B cell (primary cell): ENCODE measurements at regions not wholly inside any gene's neighbourhood (a gene's known extent, or its start where the extent isn't known, plus 50 kb on each side); places are given as distances from the start of the nearest gene placed in this dataset.

Experiments used
- ATAC-seq: fragments of 200-7000 bp; cut with Tn5 transposase; one replicate; pipeline ENCODE4 v1.10.0; 2021; ENCODE audit warnings: low read depth, mild to moderate bottlenecking, moderate number of reproducible peaks, moderate library complexity
- CTCF ChIA-PET: fragments of 350-600 bp; sonication (Branson Sonifier 250); formaldehyde crosslinking; loops from one replicate; lab custom pipeline; 2021; ENCODE audit warnings: antibody characterized with exemption, inconsistent platforms; lab: Charles Lee
- POLR2A ChIA-PET: fragments of 350-600 bp; sonication (Branson Sonifier 250); formaldehyde crosslinking; loops from one replicate; lab custom pipeline; 2021; ENCODE audit warnings: antibody characterized with exemption; lab: Charles Lee
- DNase-seq: peaks from one replicate; pipeline ENCODE4 v3.0.0; 2013
- H2AFZ ChIP-seq: 2 replicates; pipeline ENCODE4 v1.6.1; 2012; ENCODE audit warnings: mild to moderate bottlenecking, low read depth, low read length; ENCODE audit not compliant: insufficient read depth, poor library complexity, severe bottlenecking
- H3K27ac ChIP-seq, 2 donors: 1 replicate in 1 of 2; 2 replicates in 1 of 2; pipeline ENCODE4 v1.5.1; 2012 to 2013; ENCODE audit warnings: low read length in 2 of 2, mild to moderate bottlenecking in 2 of 2, moderate library complexity in 1 of 2
- H3K27me3 ChIP-seq, 4 experiments: fragments of 200-600 bp in 1 of 4; sonication (generic) in 1 of 4; replicated peaks in 1 of 4; 1 replicate in 2 of 4; 2 replicates in 2 of 4; pipeline versions ENCODE4 v1.6.1 to v1.7.0; 2013 to 2016; ENCODE audit warnings: low read length in 3 of 4, mild to moderate bottlenecking in 2 of 4, mixed read lengths in 1 of 4, moderate library complexity in 1 of 4; ENCODE audit not compliant: insufficient read depth in 4 of 4, control insufficient read depth in 3 of 4; ENCODE audit errors: control extremely low read depth in 1 of 4
- H3K36me3 ChIP-seq, 2 experiments: replicated peaks in 1 of 2; 1 replicate in 1 of 2; 2 replicates in 1 of 2; pipeline versions ENCODE4 v1.6.1 to v1.7.1; 2013; ENCODE audit warnings: low read length in 1 of 2; ENCODE audit not compliant: insufficient read depth in 2 of 2, control insufficient read depth in 1 of 2; ENCODE audit errors: control extremely low read depth in 1 of 2, extremely low read depth in 1 of 2
- H3K4me1 ChIP-seq, 2 donors: fragments of 200-600 bp in 1 of 2; sonication (generic) in 1 of 2; 1 replicate in 1 of 2; 2 replicates in 1 of 2; pipeline versions ENCODE4 v1.5.1 to v1.6.1; 2013 to 2017; ENCODE audit warnings: low read length in 2 of 2; ENCODE audit not compliant: control insufficient read depth in 2 of 2, insufficient read depth in 2 of 2
- H3K4me2 ChIP-seq: replicated peaks from 2 replicates; pipeline ENCODE3; 2012; ENCODE audit warnings: mild to moderate bottlenecking, low read depth, low read length; ENCODE audit not compliant: poor library complexity, severe bottlenecking
- H3K4me3 ChIP-seq, 5 experiments: fragments of 200-600 bp in 1 of 5; sonication (generic) in 1 of 5; 1 replicate in 3 of 5; 2 replicates in 2 of 5; pipeline versions ENCODE4 v1.5.1 to v1.7.0; 2011 to 2016; ENCODE audit warnings: low read length in 4 of 5, mild to moderate bottlenecking in 4 of 5, low read depth in 2 of 5, control low read depth in 1 of 5, moderate library complexity in 1 of 5; ENCODE audit not compliant: insufficient read depth in 1 of 5; ENCODE audit errors: control extremely low read depth in 1 of 5, extremely low read depth in 1 of 5
- H3K79me2 ChIP-seq: fragments of 200-600 bp; sonication (generic); one replicate; pipeline ENCODE4 v1.6.0; 2016; ENCODE audit warnings: low read length; ENCODE audit not compliant: control insufficient read depth, insufficient read depth
- H3K9ac ChIP-seq: fragments of 200-600 bp; sonication (generic); 2 replicates; pipeline ENCODE4 v1.6.1; 2017; ENCODE audit warnings: mild to moderate bottlenecking, low read length, moderate library complexity
- H3K9me3 ChIP-seq, 3 donors: one replicate each; pipeline versions ENCODE4 v1.6.1 to v1.7.1; 2013; ENCODE audit warnings: low read length in 2 of 3; ENCODE audit not compliant: control insufficient read depth in 2 of 3, insufficient read depth in 1 of 3; ENCODE audit errors: control extremely low read depth in 1 of 3
- H4K20me1 ChIP-seq: 2 replicates; pipeline ENCODE4 v1.6.0; 2012; ENCODE audit warnings: mild to moderate bottlenecking, low read length; ENCODE audit not compliant: insufficient read depth, control insufficient read depth, poor library complexity, severe bottlenecking
- H3K27ac Mint-ChIP-seq: one replicate; pipeline ENCODE4 v1.8.0; 2021; ENCODE audit warnings: mixed read lengths
- H3K27me3 Mint-ChIP-seq: one replicate; pipeline ENCODE4 v1.8.0; 2021; ENCODE audit warnings: mixed read lengths
- H3K4me1 Mint-ChIP-seq: one replicate; pipeline ENCODE4 v1.8.0; 2021; ENCODE audit warnings: mixed read lengths
- H3K4me3 Mint-ChIP-seq: one replicate; pipeline ENCODE4 v1.8.0; 2021; ENCODE audit warnings: mixed read lengths
- H3K9me3 Mint-ChIP-seq: one replicate; pipeline ENCODE4 v1.8.0; 2022; ENCODE audit warnings: mixed read lengths; ENCODE audit not compliant: insufficient read depth
- EZH2 ChIP-seq: IDR thresholded peaks from 2 replicates; pipeline ENCODE4 v1.6.1; 2012; ENCODE audit warnings: borderline replicate concordance, low read depth, mild to moderate bottlenecking, moderate library complexity, low read length; ENCODE audit not compliant: insufficient read depth, poor library complexity, severe bottlenecking
- WGBS: methylation state at CpG from one replicate; pipeline ENCODE4 v1.1.5; 2013; ENCODE audit warnings: missing lambda C conversion rate; ENCODE audit not compliant: insufficient coverage; 5-methylcytosine and 5-hydroxymethylcytosine counted together
- intact Hi-C: fragments of 100-400 bp; cut with micrococcal nuclease; formaldehyde crosslinking; loops from one replicate; pipeline ENCODE4 v1.10.0; 2022
- TF ChIP-seq, protein P1 (sequence below): fragments of 200-600 bp; IDR thresholded peaks from one replicate; pipeline ENCODE4 v1.8.0; 2022; ENCODE audit warnings: antibody characterized with exemption, mild to moderate bottlenecking

GRCh38 chr18:73636355-73636754 is 511.3 kb downstream of the FBXO15 start:
- POLR2A ChIA-PET, result no interaction called here

DNA sequence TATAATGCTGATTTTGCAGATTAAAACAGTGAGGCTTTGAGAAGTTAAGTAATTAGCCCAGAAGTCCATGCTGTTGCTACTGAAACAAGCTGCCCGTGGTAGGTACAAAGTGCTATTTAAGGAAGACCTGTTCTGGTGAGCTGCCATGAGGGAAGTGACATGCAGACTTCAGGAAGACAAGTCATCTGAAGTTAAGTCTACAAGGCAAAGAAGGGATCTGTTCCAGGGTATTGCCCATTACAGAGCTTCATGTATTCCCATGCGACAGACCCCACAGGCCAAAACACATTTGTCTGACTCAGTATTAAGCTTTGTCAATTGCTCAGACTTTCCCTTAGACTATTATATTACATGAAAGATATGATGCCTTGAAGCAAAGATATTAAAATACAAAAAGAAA is 520.8 kb downstream of the FBXO15 start:
- Histone ChIP-seq H3K36me3 (no peaks in the 10 kb centered on the region), H4K20me1 (no peaks in the 10 kb centered on the region), H2AFZ (no peak overlapping the region), H3K27ac (no peak overlapping the region), H3K4me2 (no peak overlapping the region), H3K4me1 (no peaks in the 10 kb centered on the region), H3K27me3 (no peaks in the 10 kb centered on the region), H3K79me2 (no peaks in the 10 kb centered on the region), H3K4me3 (no peak overlapping the region), H3K9me3 (no peaks in the 10 kb centered on the region), H3K9ac (no peak overlapping the region)
- intact Hi-C loops, result no loop called here
- DNase-seq, result no peak
- Mint-ChIP-seq H3K27me3 (no peaks in the 10 kb centered on the region), H3K27ac (no peak overlapping the region), H3K4me1 (no peaks in the 10 kb centered on the region), H3K4me3 (no peak overlapping the region), H3K9me3 (no peaks in the 10 kb centered on the region)
- ATAC-seq, result no peak
- WGBS, result 60% methylated on average over 1 of the region's 2 CpGs
- TF ChIP-seq, protein P1, sequence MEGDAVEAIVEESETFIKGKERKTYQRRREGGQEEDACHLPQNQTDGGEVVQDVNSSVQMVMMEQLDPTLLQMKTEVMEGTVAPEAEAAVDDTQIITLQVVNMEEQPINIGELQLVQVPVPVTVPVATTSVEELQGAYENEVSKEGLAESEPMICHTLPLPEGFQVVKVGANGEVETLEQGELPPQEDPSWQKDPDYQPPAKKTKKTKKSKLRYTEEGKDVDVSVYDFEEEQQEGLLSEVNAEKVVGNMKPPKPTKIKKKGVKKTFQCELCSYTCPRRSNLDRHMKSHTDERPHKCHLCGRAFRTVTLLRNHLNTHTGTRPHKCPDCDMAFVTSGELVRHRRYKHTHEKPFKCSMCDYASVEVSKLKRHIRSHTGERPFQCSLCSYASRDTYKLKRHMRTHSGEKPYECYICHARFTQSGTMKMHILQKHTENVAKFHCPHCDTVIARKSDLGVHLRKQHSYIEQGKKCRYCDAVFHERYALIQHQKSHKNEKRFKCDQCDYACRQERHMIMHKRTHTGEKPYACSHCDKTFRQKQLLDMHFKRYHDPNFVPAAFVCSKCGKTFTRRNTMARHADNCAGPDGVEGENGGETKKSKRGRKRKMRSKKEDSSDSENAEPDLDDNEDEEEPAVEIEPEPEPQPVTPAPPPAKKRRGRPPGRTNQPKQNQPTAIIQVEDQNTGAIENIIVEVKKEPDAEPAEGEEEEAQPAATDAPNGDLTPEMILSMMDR, result no peak
- no peak for TF ChIP-seq EZH2
- ChIA-PET CTCF (no interaction called here), POLR2A (no interaction called here)

More at GRCh38 chr18:73636355-73636754, 511.3 kb downstream of the FBXO15 start:
- H3K9me3 Mint-ChIP-seq, result no peaks in the 10 kb centered on the region
- Histone ChIP-seq H3K36me3 (no peaks in the 10 kb centered on the region), H3K4me1 (no peaks in the 10 kb centered on the region), H2AFZ (no peak overlapping the region), H3K27ac (no peak overlapping the region), H3K27me3 (no peaks in the 10 kb centered on the region), H3K9me3 (no peaks in the 10 kb centered on the region), H3K4me3 (no peak overlapping the region), H3K9ac (no peak overlapping the region), H3K79me2 (no peaks in the 10 kb centered on the region), H4K20me1 (no peaks in the 10 kb centered on the region), H3K4me2 (no peak overlapping the region)
- no peak for DNase-seq
- no peak overlapping the region for H3K27ac Mint-ChIP-seq
- H3K4me1 Mint-ChIP-seq, result no peaks in the 10 kb centered on the region
- intact Hi-C loops, result no loop called here
- CTCF ChIA-PET, result no interaction called here
- TF ChIP-seq EZH2, result no peak
- TF ChIP-seq, protein P1, result no peak
- no peaks in the 10 kb centered on the region for H3K27me3 Mint-ChIP-seq
- H3K4me3 Mint-ChIP-seq, result no peak overlapping the region
- ATAC-seq, result no peak
- WGBS, result 100% methylated on average over 1 of the region's 2 CpGs
